OCI-LY3 (cell line): ENCODE measurements at regions not wholly inside any gene's neighbourhood (a gene's known extent, or its start where the extent isn't known, plus 50 kb on each side); places are given as distances from the start of the nearest gene placed in this dataset.

ENCODE experiments used
- EZH2phosphoT487 ChIP-seq: fragments of 200-600 bp; shearing (Covaris generic); IDR thresholded peaks from 2 replicates; pipeline ENCODE4 v1.6.1; 2018; ENCODE audit warnings: antibody characterized with exemption, mixed run types, low read depth
- TF ChIP-seq, protein P1 (sequence below): fragments of 200-600, 300-600 bp; sonication (generic); IDR thresholded peaks from 2 replicates; pipeline ENCODE4 v1.5.1; 2014; ENCODE audit warnings: antibody characterized with exemption, low read length, low read depth

DNA sequence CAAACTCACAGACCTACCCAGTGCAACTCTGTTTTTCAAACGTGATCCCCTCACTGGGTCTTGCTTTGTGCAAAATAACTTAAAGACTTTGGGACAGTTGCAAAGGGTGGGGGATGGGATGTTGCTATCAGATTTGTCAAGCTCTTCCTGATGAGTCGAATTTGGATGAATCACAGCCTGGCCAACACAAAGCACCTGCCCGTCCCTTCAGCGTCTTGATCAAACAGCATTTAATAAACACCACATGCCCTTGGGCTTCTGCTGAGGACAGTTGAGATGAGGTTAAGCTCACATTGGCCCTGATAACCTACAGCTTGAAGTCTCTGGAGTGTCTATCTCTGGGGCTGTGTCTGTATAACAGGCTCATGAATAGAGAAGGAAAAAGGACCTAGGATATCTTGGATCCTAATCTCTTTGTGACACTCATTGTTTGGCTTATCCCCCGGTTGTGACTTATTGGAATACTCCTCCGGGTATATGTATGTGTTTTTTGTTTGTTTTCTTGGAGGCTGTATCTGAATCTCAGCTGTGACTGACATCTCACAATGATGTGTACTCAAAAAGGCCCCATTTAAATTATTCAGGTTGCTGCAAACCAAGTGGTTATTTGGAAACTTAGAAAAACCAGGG lies 132.6 kb upstream of the NAMPT start:
- TF ChIP-seq, protein P1, sequence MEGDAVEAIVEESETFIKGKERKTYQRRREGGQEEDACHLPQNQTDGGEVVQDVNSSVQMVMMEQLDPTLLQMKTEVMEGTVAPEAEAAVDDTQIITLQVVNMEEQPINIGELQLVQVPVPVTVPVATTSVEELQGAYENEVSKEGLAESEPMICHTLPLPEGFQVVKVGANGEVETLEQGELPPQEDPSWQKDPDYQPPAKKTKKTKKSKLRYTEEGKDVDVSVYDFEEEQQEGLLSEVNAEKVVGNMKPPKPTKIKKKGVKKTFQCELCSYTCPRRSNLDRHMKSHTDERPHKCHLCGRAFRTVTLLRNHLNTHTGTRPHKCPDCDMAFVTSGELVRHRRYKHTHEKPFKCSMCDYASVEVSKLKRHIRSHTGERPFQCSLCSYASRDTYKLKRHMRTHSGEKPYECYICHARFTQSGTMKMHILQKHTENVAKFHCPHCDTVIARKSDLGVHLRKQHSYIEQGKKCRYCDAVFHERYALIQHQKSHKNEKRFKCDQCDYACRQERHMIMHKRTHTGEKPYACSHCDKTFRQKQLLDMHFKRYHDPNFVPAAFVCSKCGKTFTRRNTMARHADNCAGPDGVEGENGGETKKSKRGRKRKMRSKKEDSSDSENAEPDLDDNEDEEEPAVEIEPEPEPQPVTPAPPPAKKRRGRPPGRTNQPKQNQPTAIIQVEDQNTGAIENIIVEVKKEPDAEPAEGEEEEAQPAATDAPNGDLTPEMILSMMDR, result no peak
- TF ChIP-seq EZH2phosphoT487, result no peak
